ENCODE measurements at regions not wholly inside any gene's neighbourhood (a gene's known extent, or its start where the extent isn't known, plus 50 kb on each side); places are given as distances from the start of the nearest gene placed in this dataset.

GRCh38 chr16:5487728-5488127 lies 390.1 kb upstream of the EEF2KMT start:
- DNase-seq, result no peak

DNA sequence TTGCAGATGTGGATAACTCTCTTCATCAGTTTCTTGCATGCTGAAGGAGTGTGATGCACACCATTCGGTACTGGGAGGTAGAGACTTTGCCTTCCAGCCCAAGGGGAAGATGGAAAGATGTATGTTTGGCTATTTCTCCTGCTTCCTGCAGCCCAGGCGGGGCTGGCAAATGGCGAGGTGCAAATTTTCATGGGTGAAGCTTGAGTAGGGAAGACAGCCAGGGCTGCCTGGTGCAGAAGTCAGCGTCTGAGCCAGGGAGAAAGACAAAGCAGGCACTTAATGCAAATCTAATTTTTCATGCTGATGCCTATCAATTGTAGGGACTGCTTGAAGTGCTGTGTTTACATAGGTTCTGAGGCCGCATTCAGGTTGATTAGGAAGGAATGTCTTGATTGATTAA lies 384.7 kb upstream of the EEF2KMT start:
- DNase-seq, result no peak

DNA sequence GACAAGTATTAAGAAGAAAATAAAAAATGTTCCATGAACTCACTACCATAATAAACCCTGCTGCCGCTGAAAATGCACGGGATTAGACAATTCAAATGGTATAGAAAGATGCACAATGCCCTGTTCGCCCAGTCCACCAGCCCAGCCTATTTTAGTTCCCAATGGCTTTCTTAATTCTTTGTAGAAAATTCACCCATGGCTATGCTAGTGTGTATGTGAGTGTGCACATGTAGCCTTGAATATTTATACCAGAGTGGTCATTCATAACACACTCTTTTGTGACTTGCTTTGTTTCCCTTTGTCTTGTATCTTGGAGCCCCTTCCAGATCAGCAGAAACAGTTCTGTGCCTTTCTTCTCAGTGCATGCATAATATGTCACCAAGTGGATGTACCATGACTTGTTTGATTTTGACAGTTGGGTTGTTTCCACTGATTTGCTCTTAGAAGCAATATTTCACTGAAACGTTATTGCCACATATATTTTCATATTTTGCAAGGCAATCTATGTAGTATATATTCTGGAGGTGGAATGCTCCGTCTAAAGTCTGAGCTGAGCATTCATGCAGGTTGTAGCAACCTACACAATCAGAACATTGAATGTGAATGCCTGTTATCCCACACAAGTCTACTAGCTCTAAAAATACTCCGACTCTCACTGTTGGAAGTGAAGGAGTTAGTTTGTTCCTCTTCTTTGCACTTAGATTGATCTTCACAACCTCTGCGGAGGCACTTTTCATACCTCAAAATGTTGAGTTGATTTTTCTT lies 383.0 kb upstream of the EEF2KMT start:
- DNase-seq, result no peak

GRCh38 chr16:5479926-5480325 lies 382.3 kb upstream of the EEF2KMT start:
- no peak for DNase-seq

DNA sequence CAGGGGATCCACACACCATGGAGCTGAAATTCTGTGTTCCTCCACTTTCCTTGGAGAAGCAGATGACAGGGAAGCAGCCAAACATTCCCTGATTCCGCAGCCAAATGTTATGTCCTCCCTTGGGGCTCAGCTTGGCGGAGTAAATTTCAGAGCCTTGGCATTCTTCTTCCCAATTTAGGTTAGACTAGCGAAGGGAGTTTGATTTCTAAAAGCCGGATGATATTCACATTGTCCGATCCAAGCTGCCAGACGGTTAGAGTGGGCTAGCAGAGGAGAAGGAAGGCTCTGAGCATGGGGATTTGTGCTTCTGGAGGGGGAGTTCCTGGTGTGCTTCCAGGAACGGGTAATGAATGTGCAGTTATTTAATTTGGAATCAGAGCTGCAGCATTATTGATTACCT lies 380.4 kb upstream of the EEF2KMT start:
- DNase-seq, result no peak

DNA sequence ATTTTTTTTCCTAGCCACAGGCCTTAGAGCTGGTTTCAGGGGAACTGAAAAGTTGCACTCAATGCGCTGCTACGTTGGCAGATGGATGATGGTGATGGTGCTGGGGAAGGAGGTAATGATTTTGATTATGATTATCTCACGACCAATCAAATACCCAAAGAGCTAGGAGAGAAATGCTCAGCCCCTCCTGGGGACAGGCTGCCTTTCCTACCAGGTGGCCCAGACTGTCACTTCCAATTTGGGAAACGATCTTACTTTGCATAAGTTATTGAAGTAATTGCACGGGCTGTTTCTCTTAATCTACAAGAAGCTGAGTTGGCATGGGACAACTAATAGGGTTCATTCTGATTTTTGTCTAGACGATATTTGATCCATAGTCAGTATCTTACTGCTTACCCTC lies 379.7 kb upstream of the EEF2KMT start:
- DNase-seq, result no peak

- DNase-seq, result no peak
Observed at GRCh38 chr16:5472552-5472951, 375.0 kb upstream of the EEF2KMT start.

GRCh38 chr16:5468488-5468887 lies 370.9 kb upstream of the EEF2KMT start:
- DNase-seq, result no peak

GRCh38 chr16:5467552-5467951 lies 370.0 kb upstream of the EEF2KMT start:
- DNase-seq, result no peak

GRCh38 chr16:5466551-5466950 lies 369.0 kb upstream of the EEF2KMT start:
- DNase-seq, result no peak

DNA sequence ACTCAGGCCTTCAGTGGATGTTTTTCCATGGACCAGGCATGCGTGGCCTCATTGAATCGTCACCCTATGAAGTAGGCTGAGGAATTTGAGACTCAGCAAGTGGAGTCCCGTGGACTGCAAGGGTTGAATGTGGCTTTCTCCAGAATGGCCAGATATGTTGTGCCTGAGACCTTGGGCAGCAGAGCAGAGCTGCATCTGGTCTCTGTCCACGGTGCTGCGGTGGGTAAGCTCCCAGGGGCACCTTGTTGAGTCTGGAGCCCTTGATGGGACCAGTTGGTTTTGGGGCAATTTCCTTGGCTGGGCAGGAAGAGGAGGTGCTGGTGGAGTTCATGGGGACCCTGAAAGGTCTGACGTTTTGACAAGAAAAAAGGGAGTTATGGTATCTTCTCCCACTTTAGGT lies 368.1 kb upstream of the EEF2KMT start:
- DNase-seq, result no peak

GRCh38 chr16:5463820-5464219 lies 366.2 kb upstream of the EEF2KMT start:
- DNase-seq, result no peak

DNA sequence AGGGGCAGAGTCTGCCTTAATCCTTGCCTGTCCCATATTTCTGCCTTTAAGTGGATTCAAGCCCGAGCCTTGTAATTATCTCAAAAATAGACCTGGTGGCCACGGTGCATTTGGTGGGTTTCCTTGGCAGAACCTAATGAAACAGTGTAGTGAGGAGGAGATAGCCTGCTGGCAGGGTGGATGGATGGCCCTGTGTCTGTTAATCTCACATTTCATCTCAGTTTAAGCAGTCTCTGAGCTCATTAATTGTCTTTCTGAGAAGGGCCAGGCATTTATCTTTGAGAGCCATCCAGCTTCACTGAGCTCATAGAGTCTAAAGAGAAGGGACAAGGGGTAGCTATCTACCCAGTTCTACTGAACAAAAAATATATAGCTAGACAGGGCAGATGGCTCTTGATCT lies 364.0 kb upstream of the EEF2KMT start:
- no peak for DNase-seq

GRCh38 chr16:5461141-5461540 lies 363.5 kb upstream of the EEF2KMT start:
- DNase-seq, result no peak

GRCh38 chr16:5460701-5461100 lies 363.1 kb upstream of the EEF2KMT start:
- DNase-seq, result no peak

DNA sequence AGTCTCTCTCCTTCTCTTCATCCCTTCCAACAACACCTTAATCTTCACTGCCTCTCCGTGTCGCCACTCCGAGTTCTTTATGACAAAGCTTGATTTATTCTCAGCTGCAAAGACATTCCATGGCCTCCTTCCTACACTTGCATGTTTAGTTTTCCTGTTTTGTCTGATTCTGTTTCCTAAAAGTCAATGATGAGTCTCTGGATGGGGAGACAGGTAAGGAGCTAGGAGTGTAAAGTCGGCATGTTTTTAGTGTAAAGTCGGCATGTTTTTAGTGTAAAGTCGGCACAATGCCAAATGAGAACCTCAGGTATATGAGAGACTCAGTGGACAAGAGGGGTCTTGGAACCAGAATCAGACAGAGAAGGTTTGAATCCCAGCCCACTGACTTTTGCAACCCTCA lies 362.3 kb upstream of the EEF2KMT start:
- no peak for DNase-seq

- no peak for DNase-seq
Observed at GRCh38 chr16:5455110-5455509, 357.5 kb upstream of the EEF2KMT start.

DNA sequence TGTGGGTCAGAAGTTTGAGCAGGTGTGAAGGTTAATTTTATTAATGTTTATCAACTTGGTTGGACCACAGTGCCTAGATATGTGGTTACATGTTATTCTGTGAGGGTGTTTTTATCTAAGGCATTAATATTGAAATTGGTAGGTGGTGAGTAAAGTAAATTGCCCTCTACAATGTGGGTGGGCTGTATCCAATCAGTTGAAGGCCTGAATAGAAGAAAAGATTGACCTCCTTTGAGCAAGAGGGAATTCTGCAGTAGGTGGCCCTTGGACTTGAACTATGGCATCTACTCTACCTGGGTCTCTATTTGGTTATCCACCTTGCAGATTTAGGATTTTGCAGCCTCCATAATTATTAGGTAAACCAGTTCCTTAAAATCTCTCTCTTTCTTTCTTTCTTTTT lies 356.8 kb upstream of the EEF2KMT start:
- no peak for DNase-seq

- no peak for DNase-seq
Observed at GRCh38 chr16:5451641-5452040, 354.0 kb upstream of the EEF2KMT start.

DNA sequence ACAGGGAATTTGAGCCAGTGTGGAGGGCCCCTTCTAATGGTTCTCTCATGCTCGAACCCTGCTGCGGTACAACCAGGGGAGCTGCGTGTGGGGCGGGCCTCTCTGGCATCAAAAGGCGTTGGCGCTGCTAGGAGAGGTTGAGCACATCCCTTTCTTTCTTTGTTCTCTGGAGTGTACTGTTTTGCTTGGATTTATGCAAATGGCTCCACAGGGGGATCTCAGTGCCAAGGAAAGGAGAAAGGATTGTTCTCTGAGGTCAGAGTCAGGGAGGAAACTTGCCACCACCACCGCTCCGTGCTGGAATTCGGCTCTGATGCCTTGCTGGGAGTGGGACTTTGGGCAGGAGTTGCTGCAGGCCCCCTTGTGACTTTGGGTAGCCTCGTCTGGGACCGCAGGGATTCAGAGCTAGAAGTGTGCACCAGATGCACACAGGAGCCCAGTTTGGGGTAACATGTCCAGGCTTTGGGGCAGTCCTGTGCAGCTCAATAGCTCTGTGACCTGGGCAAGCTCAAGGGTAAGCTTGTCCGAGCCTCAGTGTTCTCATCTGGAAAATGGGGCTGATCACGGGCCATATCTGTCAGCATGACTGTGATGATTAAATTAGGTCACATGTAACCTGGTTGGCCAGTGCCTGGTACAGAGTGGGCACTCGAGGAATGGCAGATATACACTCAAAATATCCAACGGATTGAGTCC lies 353.0 kb upstream of the EEF2KMT start:
- no peak for DNase-seq

GRCh38 chr16:5449901-5450300 lies 352.3 kb upstream of the EEF2KMT start:
- DNase-seq, result no peak

DNA sequence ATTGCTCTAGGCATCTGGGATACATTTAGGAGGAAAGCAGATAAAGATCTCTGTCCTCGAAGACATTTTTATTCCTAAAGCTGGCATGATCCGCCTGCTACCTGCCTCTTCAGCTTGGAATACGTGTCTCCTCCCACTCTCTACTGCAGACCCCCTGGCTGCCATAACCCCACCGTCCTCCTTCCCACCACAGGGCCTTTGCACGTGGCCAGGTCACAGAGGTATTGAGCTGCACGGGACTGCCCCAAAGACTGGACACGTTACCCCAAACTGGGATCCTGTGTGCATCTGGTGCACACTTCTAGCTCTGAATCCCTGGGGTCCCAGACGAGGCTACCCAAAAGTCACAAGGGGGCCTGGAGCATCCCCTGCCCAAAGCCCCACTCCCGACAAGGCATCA lies 351.2 kb upstream of the EEF2KMT start:
- no peak for DNase-seq

DNA sequence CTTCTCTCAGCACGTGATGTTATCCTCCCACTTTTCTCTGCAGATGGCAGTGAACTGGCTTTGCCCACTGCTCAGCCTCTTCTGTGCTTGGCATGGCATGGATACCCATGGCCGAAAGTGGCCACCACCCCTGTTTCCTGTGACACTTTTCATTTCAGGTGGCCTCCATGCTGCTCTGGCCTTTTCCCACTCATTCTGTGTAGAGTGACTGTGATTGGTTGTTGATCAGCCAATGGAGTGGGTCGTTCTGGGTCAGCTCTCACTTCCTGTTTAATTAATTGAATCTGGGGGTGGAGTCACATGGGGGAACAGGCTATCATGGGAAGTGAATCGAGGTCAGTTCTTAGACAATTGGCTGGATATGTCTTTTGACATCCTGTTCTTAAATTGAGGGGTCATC lies 350.1 kb upstream of the EEF2KMT start:
- DNase-seq, result no peak

- DNase-seq, result peak; percentile 4
Observed at GRCh38 chr16:5446623-5447240, 349.1 kb upstream of the EEF2KMT start.

Data from DMS53 (cell line).